ENCODE measurements at regions not wholly inside any gene's neighbourhood (a gene's known extent, or its start where the extent isn't known, plus 50 kb on each side); places are given as distances from the start of the nearest gene placed in this dataset.

GRCh38 chr15:88315221-88315878 is 58.8 kb upstream of the NTRK3 start:
- Histone ChIP-seq H3K27me3 (no peaks in the 10 kb centered on the region), H3K4me1 (no peaks in the 10 kb centered on the region), H3K36me3 (ENCODE audit: low read depth, missing control alignments) (no peaks in the 10 kb centered on the region), H3K4me3 (no peak overlapping the region), H3K9me3 (no peaks in the 10 kb centered on the region), H3K27ac (no peak overlapping the region)
- 53 to 74% methylated on average over 1 of the region's 1 CpG for WGBS, 2 donors
- TF ChIP-seq, protein P1, sequence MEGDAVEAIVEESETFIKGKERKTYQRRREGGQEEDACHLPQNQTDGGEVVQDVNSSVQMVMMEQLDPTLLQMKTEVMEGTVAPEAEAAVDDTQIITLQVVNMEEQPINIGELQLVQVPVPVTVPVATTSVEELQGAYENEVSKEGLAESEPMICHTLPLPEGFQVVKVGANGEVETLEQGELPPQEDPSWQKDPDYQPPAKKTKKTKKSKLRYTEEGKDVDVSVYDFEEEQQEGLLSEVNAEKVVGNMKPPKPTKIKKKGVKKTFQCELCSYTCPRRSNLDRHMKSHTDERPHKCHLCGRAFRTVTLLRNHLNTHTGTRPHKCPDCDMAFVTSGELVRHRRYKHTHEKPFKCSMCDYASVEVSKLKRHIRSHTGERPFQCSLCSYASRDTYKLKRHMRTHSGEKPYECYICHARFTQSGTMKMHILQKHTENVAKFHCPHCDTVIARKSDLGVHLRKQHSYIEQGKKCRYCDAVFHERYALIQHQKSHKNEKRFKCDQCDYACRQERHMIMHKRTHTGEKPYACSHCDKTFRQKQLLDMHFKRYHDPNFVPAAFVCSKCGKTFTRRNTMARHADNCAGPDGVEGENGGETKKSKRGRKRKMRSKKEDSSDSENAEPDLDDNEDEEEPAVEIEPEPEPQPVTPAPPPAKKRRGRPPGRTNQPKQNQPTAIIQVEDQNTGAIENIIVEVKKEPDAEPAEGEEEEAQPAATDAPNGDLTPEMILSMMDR (IDR thresholded peaks at IDR 0.05), result no peak
- no peak for TF ChIP-seq POLR2A (IDR thresholded peaks at IDR 0.05)
- no peak for DNase-seq
- intact Hi-C loops (cut with DNase I; ENCODE audit: low total_unique reads), result no loop called here

- Histone ChIP-seq H3K4me1 (no peaks in the 10 kb centered on the region), H3K27ac (no peak overlapping the region), H3K4me3 (no peak overlapping the region), H3K36me3 (ENCODE audit: low read depth, missing control alignments) (no peaks in the 10 kb centered on the region), H3K27me3 (no peaks in the 10 kb centered on the region), H3K9me3 (no peaks in the 10 kb centered on the region)
- TF ChIP-seq POLR2A (IDR thresholded peaks at IDR 0.05), result no peak
- TF ChIP-seq, protein P1 (IDR thresholded peaks at IDR 0.05), result no peak
- WGBS, 2 donors, result 53 to 71% methylated on average over 7 of the region's 7 CpGs
- intact Hi-C loops (cut with DNase I; ENCODE audit: low total_unique reads), result no loop called here
- no peak for DNase-seq
These were observed 56.5 kb upstream of the NTRK3 start for GRCh38 chr15:88312941-88313579.

DNA sequence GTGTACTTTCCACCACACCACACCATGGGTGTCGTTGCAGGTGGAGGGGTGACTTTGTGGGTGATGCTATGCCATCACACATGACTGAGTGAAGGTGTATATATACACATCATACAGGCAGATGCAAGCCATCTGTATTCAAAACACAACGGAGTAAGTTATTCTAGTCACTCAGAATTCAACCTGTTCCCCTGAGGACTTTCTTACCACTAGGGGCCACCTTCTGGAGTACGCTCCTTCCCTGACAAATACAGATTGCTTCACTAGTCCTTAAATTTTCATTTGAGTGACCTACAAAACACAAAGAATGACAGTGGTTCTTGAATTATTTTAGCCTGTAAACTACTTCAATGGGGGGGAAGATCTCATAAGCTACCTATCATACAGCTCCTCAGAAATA is 52.8 kb upstream of the NTRK3 start:
- TF ChIP-seq, protein P1 (IDR thresholded peaks at IDR 0.05), result no peak
- no peak for TF ChIP-seq POLR2A (IDR thresholded peaks at IDR 0.05)
- H3K9me3 ChIP-seq, result no peaks in the 10 kb centered on the region
- no peak overlapping the region for H3K4me3 ChIP-seq
- WGBS, 2 donors, result 76 to 80% methylated on average over 3 of the region's 3 CpGs
- no peaks in the 10 kb centered on the region for H3K4me1 ChIP-seq
- H3K27ac ChIP-seq, result no peak overlapping the region
- no peaks in the 10 kb centered on the region for H3K36me3 ChIP-seq (ENCODE audit: low read depth, missing control alignments)
- H3K27me3 ChIP-seq, result no peaks in the 10 kb centered on the region
- intact Hi-C loops (cut with DNase I; ENCODE audit: low total_unique reads), result no loop called here
- DNase-seq, result no peak

DNA sequence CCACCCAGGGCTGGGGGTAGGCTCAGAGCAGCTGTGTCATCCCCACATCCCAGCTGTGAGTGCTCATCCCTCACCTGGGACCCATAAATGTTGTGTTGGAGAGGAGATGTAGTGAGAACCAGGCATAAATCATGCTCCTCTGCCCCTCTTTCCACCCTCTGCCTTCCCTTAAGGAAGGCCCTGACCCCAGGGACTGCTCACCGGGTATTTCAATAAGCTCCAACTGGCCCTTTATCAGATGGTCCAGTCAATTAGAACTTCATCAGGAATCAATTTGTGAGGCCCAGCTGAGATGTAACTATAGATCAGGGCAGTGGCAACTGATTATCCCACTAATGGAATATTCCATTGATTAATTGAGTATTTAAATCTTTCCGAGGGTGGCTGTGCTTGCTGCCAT is 50.8 kb upstream of the NTRK3 start:
- DNase-seq, result no peak
- Histone ChIP-seq H3K36me3 (ENCODE audit: low read depth, missing control alignments) (no peaks in the 10 kb centered on the region), H3K9me3 (no peaks in the 10 kb centered on the region), H3K4me3 (no peak overlapping the region), H3K27me3 (no peaks in the 10 kb centered on the region), H3K4me1 (no peaks in the 10 kb centered on the region), H3K27ac (no peak overlapping the region)
- intact Hi-C loops (cut with DNase I; ENCODE audit: low total_unique reads), result no loop called here
- WGBS, 2 donors, result 49 to 52% methylated on average over 2 of the region's 2 CpGs
- no peak for TF ChIP-seq POLR2A (IDR thresholded peaks at IDR 0.05)
- TF ChIP-seq, protein P1 (IDR thresholded peaks at IDR 0.05), result no peak
